GM04503 (cell line): ENCODE measurements at regions not wholly inside any gene's neighbourhood (a gene's known extent, or its start where the extent isn't known, plus 50 kb on each side); places are given as distances from the start of the nearest gene placed in this dataset.

Experiments
- DNase-seq: peaks from one replicate; pipeline ENCODE4 v3.0.0-alpha.2; 2012; ENCODE audit warnings: low read depth

DNA sequence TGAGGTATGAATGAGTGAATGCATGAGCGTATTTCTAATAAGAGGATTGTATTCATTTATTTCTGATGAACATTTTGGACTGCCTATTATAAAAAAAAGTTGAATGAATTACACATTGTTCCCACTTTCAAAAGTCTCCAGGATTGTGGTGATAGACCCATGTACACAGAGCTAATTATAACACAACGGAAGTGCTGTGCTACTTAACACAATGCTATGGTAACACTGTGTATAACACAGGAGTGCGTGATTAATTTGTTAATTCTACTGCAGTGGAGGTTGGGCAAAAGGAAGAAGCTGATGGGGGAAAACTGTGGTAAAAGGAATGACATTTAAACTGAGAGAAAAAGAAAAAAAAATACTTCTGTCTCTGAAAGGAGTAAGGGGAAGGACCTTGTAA is 147.8 kb upstream of the MEF2C start:
- DNase-seq: no peak

DNA sequence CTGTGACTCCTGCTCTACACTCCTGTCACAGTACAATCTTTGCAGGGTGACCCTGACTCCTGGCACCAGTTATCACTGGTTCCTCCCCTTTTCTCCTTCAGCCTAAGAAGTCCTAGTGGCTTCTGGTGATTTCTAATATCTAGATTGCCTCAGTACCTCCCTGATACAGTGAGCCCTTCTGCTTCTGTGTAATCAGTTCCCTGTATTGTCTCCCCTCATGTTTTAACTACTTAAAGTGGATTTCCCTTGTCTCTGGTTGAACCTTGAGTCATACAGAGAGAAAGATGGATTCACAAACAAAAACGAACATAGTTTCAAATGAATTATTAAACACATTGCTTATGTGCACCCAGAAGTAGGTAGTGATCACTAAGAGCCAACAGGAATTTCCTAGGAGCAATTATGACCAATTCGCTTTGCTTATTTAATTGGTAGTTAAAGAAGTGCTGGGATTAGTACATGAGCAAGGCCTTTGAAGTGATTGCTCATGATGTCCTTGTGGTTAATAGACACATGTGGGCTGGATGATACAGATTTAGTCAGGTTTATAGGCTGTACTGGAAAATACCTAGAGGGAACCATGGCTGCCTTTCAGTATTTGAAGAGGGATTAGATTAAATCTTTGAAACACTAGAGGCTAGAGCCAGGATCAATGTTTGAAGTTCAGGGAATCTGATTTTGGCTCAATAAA is 145.8 kb upstream of the MEF2C start:
- DNase-seq: peak; percentile 5

DNA sequence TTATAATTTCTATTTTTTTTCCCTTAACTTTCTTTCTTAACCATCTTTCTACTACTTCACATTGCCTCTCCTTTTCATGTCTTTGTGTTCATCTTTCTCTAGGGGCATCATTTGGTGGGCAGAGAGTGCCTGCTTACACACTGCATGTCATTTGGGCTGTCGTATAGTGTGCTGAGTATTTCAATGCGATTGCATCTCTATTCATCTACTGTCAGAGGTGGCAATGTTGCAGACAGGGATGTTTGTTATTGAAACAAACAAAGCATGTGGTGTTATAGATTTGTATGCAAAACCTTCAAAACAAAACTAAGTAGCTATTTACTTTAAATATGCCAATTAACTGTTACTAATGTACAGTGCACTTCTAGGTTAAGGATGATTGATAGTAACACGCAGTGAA is 141.1 kb upstream of the MEF2C start:
- no peak for DNase-seq

DNA sequence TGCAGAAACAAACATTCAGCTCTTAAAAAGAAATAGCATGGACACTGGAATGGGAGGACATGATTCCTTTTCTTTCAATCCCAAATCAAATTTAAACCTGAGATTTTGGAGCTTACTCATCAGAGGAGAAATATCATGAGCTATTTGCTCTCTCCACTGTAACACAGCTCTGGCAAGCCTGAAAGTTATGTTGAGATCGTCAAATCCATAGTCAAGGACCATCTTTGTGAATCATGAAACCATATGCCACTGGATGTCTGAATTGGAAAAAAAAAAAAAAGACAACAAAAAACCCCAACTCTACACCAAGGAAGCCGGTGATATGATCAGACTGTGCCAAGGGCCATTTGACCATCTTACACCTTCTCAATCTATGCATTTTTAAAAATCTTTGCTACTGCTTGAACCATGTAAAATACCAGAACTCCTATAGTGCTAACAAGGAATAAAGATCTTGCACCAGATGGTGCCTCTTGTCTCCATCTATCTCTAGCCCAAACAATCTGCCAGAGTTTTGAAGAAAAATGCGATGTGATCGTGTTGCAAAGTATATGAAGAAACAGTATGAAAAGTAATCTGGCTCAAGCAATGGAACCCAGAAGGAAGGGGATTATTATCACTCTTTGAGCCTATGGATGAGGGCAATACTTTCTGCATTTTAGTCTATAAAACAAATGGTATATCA is 138.1 kb upstream of the MEF2C start:
- DNase-seq: no peak

DNA sequence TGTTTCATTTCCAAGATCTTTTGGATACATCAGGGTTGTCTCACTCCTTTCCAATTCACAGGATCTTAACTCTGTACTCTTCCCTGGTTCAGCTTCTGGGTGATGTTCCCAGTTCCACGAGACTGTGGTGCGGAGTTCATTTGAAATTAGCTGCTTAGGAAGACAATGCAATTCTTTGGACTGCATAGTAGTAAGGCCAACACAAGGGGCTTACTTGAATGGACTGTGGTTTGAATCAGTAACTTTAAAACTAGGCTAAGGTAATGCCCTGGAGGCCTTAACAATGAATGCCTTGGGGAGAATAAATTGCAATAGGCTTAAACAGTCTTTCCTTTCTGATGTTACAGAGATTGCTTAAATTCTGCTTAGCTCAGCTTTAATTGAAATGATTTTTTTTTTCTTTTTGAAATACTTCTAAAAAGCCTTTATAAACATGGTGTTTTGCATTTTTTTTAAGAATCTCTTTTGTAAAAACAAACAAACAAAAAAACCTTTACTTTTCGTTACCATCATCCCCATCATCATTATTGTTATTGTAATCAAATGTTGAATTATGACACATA is 133.8 kb upstream of the MEF2C start:
- no peak for DNase-seq

DNA sequence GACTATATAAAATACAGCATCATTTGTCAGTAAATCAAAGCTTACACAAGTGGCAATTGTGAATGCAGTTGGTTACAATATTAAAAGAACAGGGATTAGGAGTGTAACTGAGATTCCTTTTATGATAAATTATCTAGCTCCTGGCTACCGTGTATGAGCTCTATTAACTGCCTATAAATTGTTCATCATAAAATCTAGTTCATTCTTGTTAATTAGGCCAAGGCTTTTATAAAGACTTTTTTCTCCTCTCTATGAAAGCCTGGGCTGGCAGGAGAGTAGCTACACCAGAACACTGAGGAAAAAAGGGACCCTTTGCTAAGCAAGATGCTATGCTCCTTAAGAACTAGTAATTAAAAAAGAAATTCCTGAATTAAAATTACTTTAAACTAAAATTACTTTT is 132.4 kb upstream of the MEF2C start:
- no peak for DNase-seq

DNA sequence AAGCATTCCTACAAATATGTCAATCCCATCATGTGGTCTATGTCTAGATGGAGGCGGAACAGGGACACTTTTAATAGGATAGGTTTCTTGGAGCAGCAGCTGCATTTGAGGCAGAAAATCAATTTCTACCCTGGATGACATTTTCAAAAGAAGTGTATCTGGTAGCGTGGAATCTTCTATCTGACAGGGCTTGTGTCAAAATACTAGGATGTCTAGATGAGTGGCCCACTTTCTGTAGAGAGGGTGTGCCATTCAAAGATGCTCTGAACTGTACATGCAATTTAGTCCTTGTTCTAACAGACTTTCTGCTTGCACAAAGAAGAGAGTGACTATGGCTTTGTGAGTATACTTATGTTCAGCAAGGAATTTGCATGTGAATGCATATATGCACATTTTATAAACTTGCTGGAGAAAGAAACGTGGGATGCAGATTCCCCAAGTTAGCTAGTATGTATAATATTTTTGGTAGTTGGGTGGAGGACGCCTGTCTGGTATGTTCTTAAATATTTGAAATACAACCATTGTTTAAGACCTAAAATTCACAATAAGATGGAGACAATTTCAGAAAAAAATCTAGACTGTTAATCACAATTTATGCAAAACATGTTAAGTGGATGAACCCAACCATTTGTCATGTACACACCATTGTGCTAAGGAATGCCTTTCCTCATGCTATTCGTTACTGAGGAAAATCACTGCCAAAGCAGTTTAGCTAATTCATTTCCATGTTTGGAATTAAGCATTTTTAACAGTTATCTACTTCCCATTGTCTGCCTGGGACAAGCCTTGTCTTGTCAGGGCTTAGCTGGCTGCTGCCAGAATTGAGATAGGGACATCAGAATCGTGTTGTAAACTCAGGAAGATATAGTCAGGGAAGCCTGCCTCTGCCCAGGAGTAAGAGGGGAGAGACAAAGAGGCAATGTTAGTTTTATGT is 129.1 kb upstream of the MEF2C start:
- DNase-seq: no peak

DNA sequence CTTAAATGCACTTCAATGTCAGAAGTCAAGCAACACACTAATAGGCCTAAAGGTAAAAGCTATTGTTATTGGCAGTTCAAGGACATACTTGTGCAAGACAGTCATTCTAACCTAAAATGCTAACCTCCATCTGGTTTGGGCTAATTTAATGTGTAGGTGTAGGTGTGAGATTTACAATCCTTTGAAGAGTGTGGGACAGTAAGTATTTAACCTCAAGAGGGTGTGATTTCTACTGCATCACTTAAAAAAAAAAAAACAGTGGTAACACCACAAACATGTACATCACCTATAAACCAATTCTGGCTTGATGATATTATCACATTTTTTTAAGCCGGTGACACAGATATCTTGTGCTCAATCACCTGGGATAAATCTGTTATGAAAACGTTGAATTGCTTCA is 127.5 kb upstream of the MEF2C start:
- no peak for DNase-seq

DNA sequence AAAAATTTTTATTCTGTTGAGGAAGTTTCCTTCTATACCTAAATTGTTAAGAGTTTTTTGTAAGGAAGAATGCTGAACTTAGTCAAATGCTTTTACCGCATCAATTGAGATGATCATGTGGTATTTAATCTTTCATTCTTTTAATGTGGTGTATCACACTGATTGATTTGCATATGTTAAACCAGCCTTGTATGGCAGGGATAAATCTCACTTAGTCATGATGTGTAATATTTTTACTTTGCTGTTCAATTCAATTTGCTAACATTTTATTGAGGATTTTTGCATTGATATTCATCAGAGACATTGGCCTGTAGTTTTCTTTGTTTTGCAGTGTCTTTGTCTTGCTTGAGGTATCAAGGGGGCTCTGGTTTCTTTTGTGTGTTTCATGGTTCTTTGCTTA is 125.3 kb upstream of the MEF2C start:
- no peak for DNase-seq

DNA sequence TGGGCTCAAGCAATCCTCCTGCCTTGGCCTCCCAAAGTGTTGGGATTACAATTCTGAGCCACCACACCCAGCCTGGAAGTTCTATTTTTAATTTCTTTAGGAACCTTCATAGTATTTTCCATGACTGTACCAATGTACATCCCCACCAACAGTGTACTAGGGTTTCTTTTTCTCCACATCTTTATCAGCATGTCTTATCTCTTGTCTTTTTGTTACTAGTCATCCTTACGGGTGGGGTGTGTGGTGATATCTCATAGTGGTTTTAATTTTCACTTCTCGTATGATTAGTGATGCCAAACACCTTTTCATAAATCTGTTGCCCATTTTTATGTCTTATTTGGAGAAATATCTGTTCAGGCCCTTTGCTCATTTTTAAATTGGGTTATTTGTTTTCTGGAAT is 123.0 kb upstream of the MEF2C start:
- DNase-seq: no peak

DNA sequence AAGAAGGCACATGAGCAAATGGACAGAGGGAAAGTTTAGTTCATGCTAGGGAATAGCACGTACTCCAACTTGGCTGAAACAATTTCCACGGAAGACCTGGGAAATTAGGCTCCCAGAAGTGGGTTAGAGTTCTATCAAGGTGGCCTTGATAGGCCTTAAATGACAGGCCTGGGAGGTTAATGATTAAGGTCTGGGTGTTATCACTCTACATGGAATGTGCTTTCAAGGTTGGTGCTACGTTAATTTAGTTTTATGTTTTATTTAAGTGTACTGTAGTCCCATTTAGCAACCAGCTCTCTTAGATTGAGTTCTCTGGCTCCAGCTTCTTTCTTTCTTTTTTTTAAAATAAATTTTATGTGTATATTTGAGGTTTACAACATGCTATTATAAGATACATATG is 121.4 kb upstream of the MEF2C start:
- no peak for DNase-seq

DNA sequence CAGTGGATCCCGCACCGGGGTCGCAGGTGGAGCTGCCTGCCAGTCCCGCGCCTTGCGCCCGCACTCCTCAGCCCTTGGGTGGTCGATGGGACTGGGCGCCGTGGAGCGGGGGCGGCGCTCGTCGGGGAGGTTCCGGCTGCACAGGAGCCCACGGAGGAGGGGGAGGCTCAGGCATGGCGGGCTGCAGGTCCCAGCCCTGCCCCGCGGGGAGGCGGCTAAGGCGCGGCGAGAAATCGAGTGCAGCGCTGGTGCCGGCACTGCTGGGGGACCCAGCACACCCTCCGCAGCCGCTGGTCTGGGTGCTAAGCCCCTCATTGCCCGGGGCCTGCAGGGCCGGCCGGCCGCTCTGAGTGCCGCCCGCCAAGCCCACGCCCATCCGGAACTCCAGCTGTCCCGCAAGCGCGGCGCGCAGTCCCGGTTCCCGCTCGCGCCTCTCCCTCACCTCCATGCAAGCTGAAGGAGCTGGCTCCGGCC is 120.6 kb upstream of the MEF2C start:
- no peak for DNase-seq

DNA sequence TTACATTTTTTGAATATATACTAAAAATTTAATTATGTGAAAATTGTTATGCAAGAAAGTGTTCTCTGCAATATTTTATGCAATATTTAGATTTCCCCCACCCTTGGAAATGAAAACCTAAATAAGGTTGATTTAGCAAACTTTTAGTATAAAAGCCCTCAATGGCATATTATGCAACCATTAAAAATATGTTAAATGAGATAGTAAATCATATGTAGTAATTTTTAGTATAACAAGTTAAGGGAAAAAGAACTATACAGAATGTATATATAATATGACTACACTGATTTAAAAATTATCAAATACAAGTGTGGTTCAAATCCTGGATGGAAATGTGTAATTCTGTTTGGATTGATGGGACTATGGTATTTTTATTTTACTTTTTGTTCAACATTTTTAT is 116.9 kb upstream of the MEF2C start:
- no peak for DNase-seq

DNA sequence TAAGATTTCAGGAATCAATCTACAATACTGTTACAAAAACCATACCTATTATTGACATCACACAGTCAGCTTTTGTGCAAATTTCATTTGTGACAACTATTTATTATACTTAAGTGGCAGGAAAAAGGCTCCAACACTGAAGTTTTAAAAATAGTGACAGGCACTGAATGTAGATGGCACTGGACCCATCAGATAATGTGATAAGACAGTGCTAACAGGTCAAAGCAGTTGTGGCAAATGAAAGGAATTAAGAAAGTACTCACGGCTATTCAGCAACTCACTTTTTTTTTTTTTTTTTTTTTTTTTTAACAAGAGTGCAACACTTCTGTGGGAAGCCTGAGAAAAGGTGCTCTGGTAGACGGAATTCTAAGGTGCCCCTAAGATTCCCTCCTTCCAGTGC is 115.0 kb upstream of the MEF2C start:
- DNase-seq: no peak

DNA sequence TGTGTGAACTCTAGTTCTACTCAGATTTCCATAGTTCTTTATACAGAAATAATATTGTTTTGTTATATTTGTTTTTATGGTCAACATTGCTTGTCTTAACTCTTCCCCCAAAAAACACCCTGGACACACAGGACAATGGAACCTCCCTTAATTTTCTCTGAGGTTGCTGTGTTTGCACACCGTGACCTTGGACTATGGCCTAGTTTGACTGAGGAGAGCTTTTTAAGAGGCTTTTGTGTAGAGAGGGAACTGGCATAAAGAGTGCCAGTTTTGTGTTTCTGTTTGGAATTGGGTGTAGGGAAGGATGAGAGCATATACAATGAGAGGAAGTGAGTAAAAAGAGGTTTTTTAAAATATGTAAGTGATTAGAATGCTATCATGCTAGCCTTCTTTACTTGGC is 101.1 kb upstream of the MEF2C start:
- DNase-seq: no peak

DNA sequence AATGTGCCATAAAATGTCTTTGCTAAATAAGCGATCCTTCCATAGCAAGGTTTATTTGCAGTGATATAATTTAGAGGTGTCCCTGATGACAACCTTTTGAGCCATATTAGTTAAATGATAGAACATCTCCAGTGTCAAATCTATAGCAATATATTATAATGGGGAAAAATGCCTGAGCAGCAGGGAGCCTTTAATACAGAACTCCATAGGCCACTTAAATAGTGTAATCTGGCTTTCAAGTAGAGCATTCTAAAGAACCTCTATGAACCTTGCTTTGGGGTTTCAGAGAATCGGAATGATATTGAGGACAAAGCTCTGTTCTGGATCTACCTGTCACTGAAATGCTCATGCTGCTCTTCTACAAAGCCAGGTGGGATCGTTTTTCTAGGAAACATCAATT is 96.7 kb upstream of the MEF2C start:
- no peak for DNase-seq

DNA sequence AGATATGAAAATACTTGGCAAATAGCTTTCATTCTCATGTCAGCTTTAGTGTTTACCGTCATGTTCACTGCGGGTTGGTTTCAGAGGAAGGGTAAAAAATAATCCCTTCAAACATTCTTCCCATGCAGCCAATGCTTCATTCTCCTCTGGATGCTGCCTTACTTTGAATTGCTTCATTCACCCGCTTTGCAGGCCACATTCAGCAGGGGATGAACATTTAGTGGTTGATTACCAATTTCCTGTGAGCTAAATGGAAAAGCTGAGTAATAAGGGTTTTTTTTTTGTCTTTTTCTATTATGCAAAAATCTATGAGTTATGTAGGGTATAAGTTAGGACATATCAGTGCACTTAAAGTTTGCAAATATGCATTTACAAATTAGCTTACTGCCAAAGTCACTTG is 96.3 kb upstream of the MEF2C start:
- DNase-seq: no peak

DNA sequence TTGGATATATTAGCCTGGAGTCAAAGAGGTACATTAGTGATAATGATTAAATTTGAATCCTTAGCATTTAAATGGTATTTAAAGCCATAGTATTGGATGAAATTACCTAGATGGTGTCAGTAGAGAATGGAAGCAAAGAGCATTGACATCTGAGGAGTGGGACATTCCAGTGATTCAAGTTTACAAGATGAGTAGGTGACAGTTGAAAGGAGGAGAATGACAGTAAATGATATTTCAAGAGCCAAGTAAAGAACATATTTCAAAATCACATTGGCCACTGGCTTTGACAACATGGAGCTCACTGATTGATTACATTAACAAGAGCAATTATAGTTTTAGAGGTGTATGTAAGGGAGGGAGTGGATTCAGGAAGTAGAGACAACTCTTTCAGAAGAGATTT is 93.9 kb upstream of the MEF2C start:
- DNase-seq: no peak

DNA sequence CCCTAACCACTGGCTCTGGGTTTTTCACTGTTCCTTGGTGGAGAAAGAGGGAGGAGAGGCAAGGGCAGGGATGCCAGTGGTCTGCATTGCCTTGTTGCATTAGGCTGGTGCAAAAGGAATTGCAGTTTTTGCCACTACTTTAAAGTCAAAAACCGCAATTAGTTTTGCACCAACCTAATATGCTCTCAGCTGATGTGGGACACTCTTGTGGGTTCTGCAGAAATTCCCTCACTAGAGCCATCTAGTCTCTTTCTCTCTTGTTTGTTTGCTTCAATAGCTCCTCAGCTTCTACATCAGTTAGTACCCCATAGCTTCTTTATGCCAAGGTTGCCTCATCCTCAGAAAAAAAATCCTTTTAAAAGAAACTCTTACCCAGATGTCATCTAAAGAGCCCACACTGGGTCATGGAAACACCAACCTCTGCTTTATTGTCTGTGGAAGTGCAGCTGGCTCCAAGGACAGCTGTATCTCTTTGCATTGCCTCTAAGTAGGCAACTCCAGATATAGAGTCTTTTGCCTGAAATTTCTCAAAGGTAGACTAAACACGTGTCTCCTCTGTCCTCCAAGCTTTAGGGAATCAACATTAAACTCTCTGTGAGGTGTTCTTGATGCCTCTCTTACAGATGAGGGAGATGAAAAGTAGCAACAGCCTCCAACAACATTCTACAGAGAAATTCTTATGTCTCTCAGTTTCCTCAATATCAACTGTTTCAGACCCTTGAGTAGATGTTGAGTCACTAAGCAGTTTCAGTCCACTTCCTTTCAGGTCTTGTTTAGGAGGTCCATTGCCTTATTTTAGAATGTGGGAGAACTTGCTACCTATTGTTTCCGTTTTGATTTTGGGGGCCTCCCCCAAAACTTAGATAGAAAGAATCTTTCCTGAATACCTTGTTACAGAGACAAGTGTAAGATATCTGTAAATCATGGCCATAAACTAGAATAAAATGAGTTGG is 84.9 kb upstream of the MEF2C start:
- no peak for DNase-seq

DNA sequence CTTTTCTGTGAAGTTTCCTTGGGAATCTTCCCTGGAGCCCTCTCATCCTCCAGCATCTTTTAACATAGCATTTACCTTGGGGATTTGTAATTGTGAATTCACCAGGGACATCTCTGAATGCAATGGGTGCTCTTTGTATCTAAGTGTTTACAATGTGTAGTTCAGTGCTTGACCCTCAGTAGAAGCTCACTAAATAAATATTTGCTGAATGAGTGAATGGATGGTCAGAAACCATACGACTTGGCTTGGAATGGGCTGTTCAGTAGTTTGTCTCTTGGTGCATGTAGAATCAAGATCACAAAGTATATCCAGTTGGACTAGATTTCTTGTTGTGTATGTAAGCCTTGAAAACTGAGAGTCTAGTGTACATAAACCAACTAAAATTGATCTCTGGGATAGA is 81.8 kb upstream of the MEF2C start:
- no peak for DNase-seq

DNA sequence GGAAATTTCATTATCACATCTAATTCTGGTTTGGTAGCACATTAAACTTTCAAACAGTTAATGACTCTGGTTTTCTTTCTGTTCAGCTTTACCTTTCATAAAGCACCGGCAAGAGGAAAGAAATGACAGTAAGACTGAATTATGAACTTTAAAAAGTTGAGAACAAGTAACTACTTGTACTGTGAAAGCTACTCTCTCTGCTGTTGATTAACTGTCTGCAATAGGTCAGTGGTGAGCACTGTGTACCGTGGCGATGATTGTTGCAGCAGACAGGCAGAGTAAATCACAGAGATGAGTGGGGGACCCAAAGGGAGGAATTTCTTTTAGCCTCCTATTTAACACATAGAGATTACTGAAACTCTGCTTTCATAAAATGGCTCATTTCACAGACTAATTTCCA is 74.0 kb upstream of the MEF2C start:
- no peak for DNase-seq
